ENCODE measurements at regions not wholly inside any gene's neighbourhood (a gene's known extent, or its start where the extent isn't known, plus 50 kb on each side); places are given as distances from the start of the nearest gene placed in this dataset.

- Histone ChIP-seq H3K79me1 (ENCODE audit: low read depth, low read length) (no peaks in the 10 kb centered on the region), H3K4me1 (replicated peaks in 1 of 4; ENCODE audit: control insufficient read depth in 3 of 4, insufficient read depth in 4 of 4, low read length in 3 of 4) (no peaks in the 10 kb centered on the region; a peak in 2 of 7 replicates), H2AFZ (ENCODE audit: low read length) (no peak overlapping the region), H2AK5ac (ENCODE audit: low read depth, low read length) (no peak overlapping the region), H3K23me2 (ENCODE audit: low read depth, low read length) (no peaks in the 10 kb centered on the region), H3K4me2 (ENCODE audit: insufficient read depth in 1 of 2, low read depth in 2 of 2, low read length in 2 of 2) (no peak overlapping the region), H3K4ac (replicated peaks; ENCODE audit: insufficient read length, low read depth, low read length) (no peak overlapping the region), H3K18ac (ENCODE audit: extremely low read depth, low read length) (no peak overlapping the region), H2BK20ac (ENCODE audit: low read length) (no peak overlapping the region), H2BK5ac (ENCODE audit: low read depth, low read length) (no peak overlapping the region), H4K20me1 (replicated peaks in 1 of 2; ENCODE audit: control insufficient read depth in 1 of 2, insufficient read depth in 2 of 2, low read length in 2 of 2) (no peaks in the 10 kb centered on the region), H4K5ac (ENCODE audit: insufficient read length, low read depth, low read length) (no peak overlapping the region), H3K9me3 (ENCODE audit: insufficient read depth in 2 of 2, low read depth in 1 of 2, low read length in 1 of 2) (no peaks in the 10 kb centered on the region), H2BK15ac (ENCODE audit: low read length) (no peak overlapping the region), H3K27me3 (replicated peaks in 1 of 4; ENCODE audit: control insufficient read depth in 3 of 4, extremely low read depth in 1 of 4, insufficient read depth in 3 of 4, low read length in 3 of 4) (no peaks in the 10 kb centered on the region), H3K36me3 (ENCODE audit: control insufficient read depth in 2 of 4, insufficient read depth in 4 of 4, low read length in 3 of 4) (no peaks in the 10 kb centered on the region), H3K14ac (ENCODE audit: insufficient read length) (no peak overlapping the region), H2BK12ac (ENCODE audit: low read depth, low read length) (no peak overlapping the region), H4K8ac (ENCODE audit: extremely low read depth, insufficient read depth, low read length) (no peak overlapping the region), H3K23ac (ENCODE audit: insufficient read length) (no peak overlapping the region), H3K4me3 (ENCODE audit: extremely low read depth in 1 of 4, insufficient read depth in 2 of 4, low read depth in 3 of 4, low read length in 4 of 4) (no peak overlapping the region), H4K91ac (replicated peaks; ENCODE audit: insufficient read length, low read length) (no peak overlapping the region), H3K79me2 (ENCODE audit: control insufficient read depth in 1 of 2, insufficient read depth in 2 of 2, low read length in 2 of 2) (no peaks in the 10 kb centered on the region), H3K9ac (replicated peaks in 1 of 4; ENCODE audit: extremely low read depth in 1 of 4, low read depth in 3 of 4, low read length in 3 of 4) (no peak overlapping the region), H3K27ac (ENCODE audit: low read depth, low read length) (no peak overlapping the region), H3K56ac (replicated peaks; ENCODE audit: insufficient read length, low read depth, low read length) (no peak overlapping the region), H2BK120ac (replicated peaks; ENCODE audit: low read depth, low read length) (no peak overlapping the region)
- 82% methylated on average over 7 of the region's 7 CpGs; no CpG with 5 or more reads in 1 of the 2 experiments for WGBS, 2 experiments (ENCODE audit: extremely low coverage in 1 of 2, insufficient coverage in 1 of 2, insufficient read length in 1 of 2, insufficient replicate concordance in 2 of 2, low coverage in 1 of 2, low lambda C conversion rate in 2 of 2, missing lambda C conversion rate in 1 of 2)
- ChIA-PET POLR2A (ENCODE audit: partially characterized antibody) (no interaction called here), CTCF (ENCODE audit: partially characterized antibody) (interaction anchor here (0.6 to 1.5 kb wide), 4 partner anchors 8 to 931 kb away, joined by 3 to 4 read pairs (median 3); no protein-coding TSS in a partner anchor)
- FAIRE-seq = no peak
- DNase-seq (ENCODE audit: low read depth in 1 of 2, low spot score in 2 of 2) = no peak
- no peak for TF ChIP-seq YY1 (IDR thresholded peaks at IDR 0.05; ENCODE audit: low read depth, low read length)
- TF ChIP-seq GTF2F1 (IDR thresholded peaks at IDR 0.05; ENCODE audit: borderline replicate concordance, low read depth, low read length) = no peak
- no peak for TF ChIP-seq RBBP5 (IDR thresholded peaks at IDR 0.05; ENCODE audit: borderline replicate concordance, low read depth, low read length)
- TF ChIP-seq, protein P1, sequence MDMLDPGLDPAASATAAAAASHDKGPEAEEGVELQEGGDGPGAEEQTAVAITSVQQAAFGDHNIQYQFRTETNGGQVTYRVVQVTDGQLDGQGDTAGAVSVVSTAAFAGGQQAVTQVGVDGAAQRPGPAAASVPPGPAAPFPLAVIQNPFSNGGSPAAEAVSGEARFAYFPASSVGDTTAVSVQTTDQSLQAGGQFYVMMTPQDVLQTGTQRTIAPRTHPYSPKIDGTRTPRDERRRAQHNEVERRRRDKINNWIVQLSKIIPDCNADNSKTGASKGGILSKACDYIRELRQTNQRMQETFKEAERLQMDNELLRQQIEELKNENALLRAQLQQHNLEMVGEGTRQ (IDR thresholded peaks at IDR 0.05; ENCODE audit: low read length) = no peak
- no peak for TF ChIP-seq ATF3 (IDR thresholded peaks at IDR 0.05; ENCODE audit: insufficient read depth, low read depth, low read length)
- TF ChIP-seq RAD21 (IDR thresholded peaks at IDR 0.05 in 1 of 2, conservative IDR thresholded peaks at IDR 0.05 in 1 of 2; ENCODE audit: low read depth in 2 of 2, low read length in 2 of 2) = no peak
- TF ChIP-seq KDM1A (IDR thresholded peaks at IDR 0.05; ENCODE audit: borderline replicate concordance, low read length) = no peak
- no peak for TF ChIP-seq SP2 (IDR thresholded peaks at IDR 0.05; ENCODE audit: low read length)
These were observed 299.8 kb upstream of the ZFHX3 start for GRCh38 chr16:73347500-73348375.

Data from H1 (cell line).